H9 (cell line): ENCODE measurements at regions not wholly inside any gene's neighbourhood (a gene's known extent, or its start where the extent isn't known, plus 50 kb on each side); places are given as distances from the start of the nearest gene placed in this dataset.

Source experiments
- DNase-seq: peaks from one replicate; pipeline ENCODE4 v3.0.0-alpha.2; 2017
- H2AFZ ChIP-seq: one replicate; pipeline ENCODE4 v1.6.1; 2013; ENCODE audit warnings: mild to moderate bottlenecking, low read length, control low read depth, moderate library complexity
- H2AK5ac ChIP-seq: 2 replicates; pipeline ENCODE4 v1.6.1; 2013; ENCODE audit warnings: low read length, control low read depth, mixed read lengths; ENCODE audit not compliant: insufficient read length
- H2BK120ac ChIP-seq: one replicate; pipeline ENCODE4 v1.6.1; 2013; ENCODE audit warnings: low read depth, mild to moderate bottlenecking, low read length, control low read depth, inconsistent platforms; ENCODE audit not compliant: poor library complexity, severe bottlenecking
- H2BK12ac ChIP-seq: 2 replicates; pipeline ENCODE4 v1.6.1; 2013; ENCODE audit warnings: low read length, control low read depth, mixed read lengths, low read depth; ENCODE audit not compliant: insufficient read length
- H2BK15ac ChIP-seq: 2 replicates; pipeline ENCODE4 v1.6.1; 2013; ENCODE audit warnings: low read depth, low read length, control low read depth
- H2BK20ac ChIP-seq: one replicate; pipeline ENCODE4 v1.6.1; 2013; ENCODE audit warnings: low read depth, mild to moderate bottlenecking, low read length, control low read depth, inconsistent platforms; ENCODE audit not compliant: poor library complexity, severe bottlenecking
- H2BK5ac ChIP-seq: 2 replicates; pipeline ENCODE4 v1.6.1; 2013; ENCODE audit warnings: low read length, control low read depth, mixed read lengths; ENCODE audit not compliant: insufficient read length
- H3K14ac ChIP-seq: 2 replicates; pipeline ENCODE4 v1.6.1; 2013; ENCODE audit warnings: low read length, control low read depth; ENCODE audit not compliant: insufficient read depth
- H3K18ac ChIP-seq: 2 replicates; pipeline ENCODE4 v1.6.1; 2013; ENCODE audit warnings: low read depth, mild to moderate bottlenecking, mixed read lengths, low read length, control low read depth; ENCODE audit not compliant: insufficient read length
- H3K23ac ChIP-seq: 2 replicates; pipeline ENCODE4 v1.6.1; 2013; ENCODE audit warnings: low read length, control low read depth, mixed read lengths, low read depth; ENCODE audit not compliant: insufficient read length
- H3K23me2 ChIP-seq: 2 replicates; pipeline ENCODE4 v1.6.1; 2013; ENCODE audit warnings: low read depth, mild to moderate bottlenecking, mixed read lengths, low read length, control low read depth; ENCODE audit not compliant: insufficient read length, poor library complexity, severe bottlenecking
- H3K27ac ChIP-seq: 2 replicates; pipeline ENCODE4 v1.5.1; 2013; ENCODE audit warnings: low read length, control low read depth, mixed read lengths, low read depth; ENCODE audit not compliant: insufficient read length
- H3K27me3 ChIP-seq: 2 replicates; pipeline ENCODE4 v1.6.1; 2013; ENCODE audit warnings: low read length, control low read depth, inconsistent platforms; ENCODE audit not compliant: insufficient read depth
- H3K4ac ChIP-seq: 2 replicates; pipeline ENCODE4 v1.6.1; 2013; ENCODE audit warnings: low read depth, mild to moderate bottlenecking, control low read depth, inconsistent platforms, low read length, moderate library complexity
- H3K4me1 ChIP-seq: 2 replicates; pipeline ENCODE4 v1.6.1; 2013; ENCODE audit warnings: low read length, control low read depth, inconsistent platforms; ENCODE audit not compliant: insufficient read depth
- H3K4me2 ChIP-seq: 2 replicates; pipeline ENCODE4 v1.6.1; 2013; ENCODE audit warnings: low read length, control low read depth, mixed read lengths; ENCODE audit not compliant: insufficient read length, insufficient read depth
- H3K56ac ChIP-seq: 2 replicates; pipeline ENCODE4 v1.6.1; 2013; ENCODE audit warnings: low read depth, mild to moderate bottlenecking, mixed read lengths, low read length, control low read depth; ENCODE audit not compliant: insufficient read length
- H3K79me1 ChIP-seq: 2 replicates; pipeline ENCODE4 v1.6.1; 2013; ENCODE audit warnings: low read depth, mild to moderate bottlenecking, moderate library complexity, low read length, control low read depth, inconsistent platforms; ENCODE audit not compliant: insufficient read depth, poor library complexity, severe bottlenecking
- H3K79me2 ChIP-seq: 2 replicates; pipeline ENCODE4 v1.6.1; 2013; ENCODE audit warnings: low read length, control low read depth, inconsistent platforms; ENCODE audit not compliant: insufficient read depth
- H3K9ac ChIP-seq: 2 replicates; pipeline ENCODE4 v1.6.1; 2013; ENCODE audit warnings: low read length, control low read depth, mixed read lengths; ENCODE audit not compliant: insufficient read length; ENCODE audit errors: extremely low read depth
- H3K9me3 ChIP-seq: one replicate; pipeline ENCODE4 v1.6.1; 2013; ENCODE audit warnings: low read depth, low read length, inconsistent platforms; ENCODE audit not compliant: control insufficient read depth
- H3T11ph ChIP-seq: one replicate; pipeline ENCODE4 v1.6.1; 2013; ENCODE audit warnings: mild to moderate bottlenecking, low read length, control low read depth, inconsistent platforms
- H4K20me1 ChIP-seq: one replicate; pipeline ENCODE4 v1.6.1; 2013; ENCODE audit not compliant: control insufficient read depth, insufficient read length, insufficient read depth
- H4K5ac ChIP-seq: 2 replicates; pipeline ENCODE4 v1.6.1; 2013; ENCODE audit warnings: low read depth, mild to moderate bottlenecking, mixed read lengths, low read length, control low read depth; ENCODE audit not compliant: insufficient read length
- H4K8ac ChIP-seq: replicated peaks from 2 replicates; pipeline ENCODE4 v1.6.1; 2013; ENCODE audit warnings: low read length, control low read depth, mixed read lengths, low read depth; ENCODE audit not compliant: insufficient read length
- H4K91ac ChIP-seq: 2 replicates; pipeline ENCODE4 v1.6.1; 2013; ENCODE audit warnings: low read depth, mild to moderate bottlenecking, moderate library complexity, mixed read lengths, low read length, control low read depth; ENCODE audit not compliant: insufficient read length
- H3K27ac Mint-ChIP-seq, 3 experiments: 2 replicates in 2 of 3; 3 replicates in 1 of 3; pipeline ENCODE4 v1.8.0; 2020 to 2021; ENCODE audit warnings: mixed read lengths in 3 of 3, mild to moderate bottlenecking in 1 of 3, moderate library complexity in 1 of 3
- H3K27me3 Mint-ChIP-seq: 2 replicates; pipeline ENCODE4 v1.8.0; 2021; ENCODE audit warnings: low read depth, mild to moderate bottlenecking, moderate library complexity, mixed read lengths
- H3K36me3 Mint-ChIP-seq, 3 experiments: 2 replicates in 2 of 3; 3 replicates in 1 of 3; pipeline ENCODE4 v1.8.0; 2020 to 2021; ENCODE audit warnings: low read depth in 3 of 3, mixed read lengths in 3 of 3; ENCODE audit not compliant: insufficient read depth in 1 of 3
- H3K4me1 Mint-ChIP-seq, 2 experiments: 2 replicates each; pipeline ENCODE4 v1.8.0; 2020; ENCODE audit warnings: mixed read lengths in 2 of 2
- H3K4me3 Mint-ChIP-seq, 2 experiments: 2 replicates in 1 of 2; 3 replicates in 1 of 2; pipeline ENCODE4 v1.8.0; 2020 to 2021; ENCODE audit warnings: mild to moderate bottlenecking in 2 of 2, mixed read lengths in 2 of 2, moderate library complexity in 1 of 2
- H3K9me3 Mint-ChIP-seq, 2 experiments: 2 replicates in 1 of 2; 3 replicates in 1 of 2; pipeline ENCODE4 v1.8.0; 2020; ENCODE audit warnings: mild to moderate bottlenecking in 2 of 2, mixed read lengths in 2 of 2, moderate library complexity in 1 of 2
- CTCF ChIP-seq: fragments of 200-600 bp; sonication (generic); conservative IDR thresholded peaks from 3 replicates; pipeline ENCODE4 v1.8.0; 2021; ENCODE audit warnings: antibody characterized with exemption, mild to moderate bottlenecking
- WGBS: extraction: QIAGEN DNeasy Blood & Tissue Kit; methylation state at CpG from one replicate; pipeline ENCODE4 v1.1.7; 2013; ENCODE audit warnings: missing lambda C conversion rate, low lambda C conversion rate, mixed read lengths; ENCODE audit not compliant: insufficient read length; ENCODE audit errors: extremely low coverage; 5-methylcytosine and 5-hydroxymethylcytosine counted together

GRCh38 chr2:100731535-100731981 is 88.4 kb upstream of the NPAS2 start:
- H3K27ac ChIP-seq: no peak overlapping the region
- no peak overlapping the region for H3K23ac ChIP-seq
- no peaks in the 10 kb centered on the region for H3K23me2 ChIP-seq
- peaks cover 4% of the 10 kb centered on the region; the same call in 1 of the 2 replicates for H3K4me1 ChIP-seq
- no peak overlapping the region for H3K27ac Mint-ChIP-seq
- no peak overlapping the region for H3T11ph ChIP-seq
- no peak overlapping the region for H2BK5ac ChIP-seq
- H4K20me1 ChIP-seq: no peaks in the 10 kb centered on the region
- H2AFZ ChIP-seq: no peak overlapping the region
- DNase-seq: no peak
- H2BK20ac ChIP-seq: no peak overlapping the region
- H3K56ac ChIP-seq: no peak overlapping the region
- H3K4me2 ChIP-seq: no peak overlapping the region
- no peak overlapping the region for H3K4me3 Mint-ChIP-seq
- H3K4ac ChIP-seq: no peak overlapping the region
- no peaks in the 10 kb centered on the region for H3K79me2 ChIP-seq
- no peaks in the 10 kb centered on the region for H3K79me1 ChIP-seq
- H3K27me3 Mint-ChIP-seq: peaks cover 5% of the 10 kb centered on the region; the same call in 1 of the 2 replicates
- no peak overlapping the region for H2BK120ac ChIP-seq
- H2AK5ac ChIP-seq: no peak overlapping the region
- no peaks in the 10 kb centered on the region for H3K9me3 ChIP-seq
- H2BK15ac ChIP-seq: no peak overlapping the region
- no peak for TF ChIP-seq CTCF
- H3K14ac ChIP-seq: no peak overlapping the region
- peaks cover 8 to 11% of the 10 kb centered on the region in 2 experiments for H3K9me3 Mint-ChIP-seq
- H3K9ac ChIP-seq: no peak overlapping the region
- H4K91ac ChIP-seq: no peak overlapping the region
- peaks cover 16 to 27% of the 10 kb centered on the region in 2 experiments for H3K4me1 Mint-ChIP-seq
- H3K36me3 Mint-ChIP-seq: peaks cover 0 to 10% (median 4%) of the 10 kb centered on the region in 3 experiments; a peak in 3 of 7 replicates
- H3K18ac ChIP-seq: no peak overlapping the region
- no peak overlapping the region for H2BK12ac ChIP-seq
- no peaks in the 10 kb centered on the region for H3K27me3 ChIP-seq
- no CpG with 5 or more reads among the region's 3 CpGs for WGBS
- no peak overlapping the region for H4K8ac ChIP-seq
- H4K5ac ChIP-seq: no peak overlapping the region
